CD4-positive, alpha-beta T cell treated with Interleukin-21 for 1 hour (primary cell): ENCODE measurements at regions not wholly inside any gene's neighbourhood (a gene's known extent, or its start where the extent isn't known, plus 50 kb on each side); places are given as distances from the start of the nearest gene placed in this dataset.

Source experiments
- DNase-seq: peaks from one replicate; pipeline ENCODE4 v3.0.0-alpha.2; 2020

GRCh38 chr18:66724664-66725356 is 120.9 kb upstream of the CDH19 start:
- DNase-seq, result no peak

GRCh38 chr18:66722671-66723070 is 118.8 kb upstream of the CDH19 start:
- DNase-seq, result no peak

GRCh38 chr18:66708646-66709045 is 104.8 kb upstream of the CDH19 start:
- no peak for DNase-seq

GRCh38 chr18:66707473-66707872 is 103.6 kb upstream of the CDH19 start:
- no peak for DNase-seq

GRCh38 chr18:66695281-66695680 is 91.4 kb upstream of the CDH19 start:
- DNase-seq, result no peak

GRCh38 chr18:66694852-66695251 is 91.0 kb upstream of the CDH19 start:
- no peak for DNase-seq

GRCh38 chr18:66687635-66688034 is 83.7 kb upstream of the CDH19 start:
- no peak for DNase-seq

- no peak for DNase-seq
These were observed 79.0 kb upstream of the CDH19 start for GRCh38 chr18:66682855-66683322.

- DNase-seq, result no peak
These were observed 72.8 kb upstream of the CDH19 start for GRCh38 chr18:66676699-66677098.

- DNase-seq, result no peak
These were observed 70.4 kb upstream of the CDH19 start for GRCh38 chr18:66674286-66674685.

- DNase-seq, result no peak
These were observed 64.8 kb upstream of the CDH19 start for GRCh38 chr18:66668706-66669105.

GRCh38 chr18:66662632-66663031 is 58.7 kb upstream of the CDH19 start:
- DNase-seq, result no peak

- DNase-seq, result no peak
These were observed 51.5 kb upstream of the CDH19 start for GRCh38 chr18:66655407-66655806.
